DOHH2 (cell line): ENCODE measurements at regions not wholly inside any gene's neighbourhood (a gene's known extent, or its start where the extent isn't known, plus 50 kb on each side); places are given as distances from the start of the nearest gene placed in this dataset.

Experiments used
- CTCF ChIP-seq: fragments of 200-600 bp; sonication (generic); IDR thresholded peaks from one replicate; pipeline ENCODE4 v1.5.1; 2014; ENCODE audit warnings: antibody characterized with exemption, mild to moderate bottlenecking, low read depth, low read length; ENCODE audit not compliant: poor library complexity, severe bottlenecking
- EZH2phosphoT487 ChIP-seq: fragments of 200-600 bp; sonication (generic); IDR thresholded peaks from 2 replicates; pipeline ENCODE4 v1.6.1; 2017; ENCODE audit warnings: borderline replicate concordance, mild to moderate bottlenecking, antibody characterized with exemption, low read length, moderate library complexity, mixed read lengths

DNA sequence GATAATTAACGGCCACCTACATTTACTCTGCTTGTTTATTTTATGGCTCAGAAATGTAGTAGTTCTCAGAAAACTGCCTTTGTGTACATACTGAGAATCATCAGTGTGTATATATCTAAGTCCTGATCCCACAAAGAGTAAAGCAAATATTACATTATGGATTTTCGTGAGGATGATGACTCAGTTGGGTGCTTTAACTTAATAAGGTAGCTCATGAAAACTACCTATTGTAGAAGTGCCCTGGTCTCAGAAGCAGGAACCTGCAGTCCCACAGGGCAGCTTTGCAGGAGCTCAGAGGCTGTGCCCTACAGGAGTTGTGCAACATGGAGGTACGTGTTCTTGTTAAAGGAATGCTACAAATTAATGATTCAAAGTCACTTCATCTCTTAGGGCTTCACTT, 108.2 kb downstream of the PLG start:
- TF ChIP-seq CTCF (no peak), EZH2phosphoT487 (no peak)
